Left ventricle myocardium inferior (tissue), 1 donor: ENCODE measurements at regions not wholly inside any gene's neighbourhood (a gene's known extent, or its start where the extent isn't known, plus 50 kb on each side); places are given as distances from the start of the nearest gene placed in this dataset.

Experiments
- DNase-seq: peaks from one replicate; pipeline ENCODE4 v3.0.0-alpha.2; 2020
- H3K27ac ChIP-seq: fragments of 200-600 bp; replicated peaks from 2 replicates; pipeline ENCODE4 v1.8.0; 2021
- H3K27me3 ChIP-seq: fragments of 200-600 bp; 2 replicates; pipeline ENCODE4 v1.8.0; 2021; ENCODE audit warnings: low read depth
- H3K36me3 ChIP-seq: fragments of 200-600 bp; 2 replicates; pipeline ENCODE4 v1.8.0; 2021
- H3K4me1 ChIP-seq: fragments of 200-600 bp; 2 replicates; pipeline ENCODE4 v1.8.0; 2021
- H3K4me3 ChIP-seq: fragments of 200-600 bp; 2 replicates; pipeline ENCODE4 v1.8.0; 2021; ENCODE audit warnings: mild to moderate bottlenecking, moderate library complexity
- H3K9me3 ChIP-seq: fragments of 200-600 bp; replicated peaks from 2 replicates; pipeline ENCODE4 v1.8.0; 2021
- intact Hi-C: fragments of 100-400 bp; cut with micrococcal nuclease; formaldehyde crosslinking; loops from one replicate; pipeline ENCODE4 v1.11.0; 2022
- TF ChIP-seq, protein P1 (sequence below): fragments of 200-600 bp; IDR thresholded peaks from 2 replicates; pipeline ENCODE4 v1.8.0; 2021; ENCODE audit warnings: antibody characterized with exemption, mild to moderate bottlenecking, borderline replicate concordance
- donor health status: DM: no; HTN: yes; CAD: no; lungs with severe emphysema.

DNA sequence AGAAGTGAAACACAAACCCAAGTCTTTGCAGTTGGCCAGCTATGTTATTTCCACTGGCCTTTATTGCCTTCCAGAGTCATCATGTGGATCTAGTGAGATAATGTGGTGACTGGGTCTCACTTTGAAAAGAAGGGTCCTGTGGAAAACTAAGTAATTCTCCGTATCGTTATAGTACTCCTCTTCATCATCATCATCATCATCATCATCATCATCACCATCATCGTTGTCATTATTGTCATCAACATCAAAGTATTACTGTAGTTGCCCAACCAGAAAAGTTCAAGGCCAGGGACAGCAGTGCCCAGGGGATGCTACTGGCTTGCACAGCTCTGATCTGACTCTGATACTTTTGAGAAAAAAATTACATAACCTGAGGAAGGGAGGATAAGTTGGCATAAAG is 295.6 kb upstream of the F9 start:
- TF ChIP-seq, protein P1, sequence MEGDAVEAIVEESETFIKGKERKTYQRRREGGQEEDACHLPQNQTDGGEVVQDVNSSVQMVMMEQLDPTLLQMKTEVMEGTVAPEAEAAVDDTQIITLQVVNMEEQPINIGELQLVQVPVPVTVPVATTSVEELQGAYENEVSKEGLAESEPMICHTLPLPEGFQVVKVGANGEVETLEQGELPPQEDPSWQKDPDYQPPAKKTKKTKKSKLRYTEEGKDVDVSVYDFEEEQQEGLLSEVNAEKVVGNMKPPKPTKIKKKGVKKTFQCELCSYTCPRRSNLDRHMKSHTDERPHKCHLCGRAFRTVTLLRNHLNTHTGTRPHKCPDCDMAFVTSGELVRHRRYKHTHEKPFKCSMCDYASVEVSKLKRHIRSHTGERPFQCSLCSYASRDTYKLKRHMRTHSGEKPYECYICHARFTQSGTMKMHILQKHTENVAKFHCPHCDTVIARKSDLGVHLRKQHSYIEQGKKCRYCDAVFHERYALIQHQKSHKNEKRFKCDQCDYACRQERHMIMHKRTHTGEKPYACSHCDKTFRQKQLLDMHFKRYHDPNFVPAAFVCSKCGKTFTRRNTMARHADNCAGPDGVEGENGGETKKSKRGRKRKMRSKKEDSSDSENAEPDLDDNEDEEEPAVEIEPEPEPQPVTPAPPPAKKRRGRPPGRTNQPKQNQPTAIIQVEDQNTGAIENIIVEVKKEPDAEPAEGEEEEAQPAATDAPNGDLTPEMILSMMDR, result no peak
- H3K9me3 ChIP-seq, result no peaks in the 10 kb centered on the region
- H3K36me3 ChIP-seq, result no peaks in the 10 kb centered on the region
- H3K27me3 ChIP-seq, result no peaks in the 10 kb centered on the region
- no peak overlapping the region for H3K4me3 ChIP-seq
- no peaks in the 10 kb centered on the region for H3K4me1 ChIP-seq
- intact Hi-C loops, result no loop called here
- DNase-seq, result no peak
- H3K27ac ChIP-seq, result no peak overlapping the region

GRCh38 chrX:139224953-139225665 is 305.4 kb upstream of the F9 start:
- no peak for DNase-seq
- H3K4me3 ChIP-seq, result no peak overlapping the region
- H3K36me3 ChIP-seq, result no peaks in the 10 kb centered on the region
- no peaks in the 10 kb centered on the region for H3K27me3 ChIP-seq
- H3K27ac ChIP-seq, result no peak overlapping the region
- no peaks in the 10 kb centered on the region for H3K9me3 ChIP-seq
- no peaks in the 10 kb centered on the region for H3K4me1 ChIP-seq
- TF ChIP-seq, protein P1, result no peak
- intact Hi-C loops, result no loop called here

- no peaks in the 10 kb centered on the region for H3K9me3 ChIP-seq
- intact Hi-C loops, result no loop called here
- H3K4me1 ChIP-seq, result no peaks in the 10 kb centered on the region
- TF ChIP-seq, protein P1, result no peak
- no peak for DNase-seq
- H3K36me3 ChIP-seq, result no peaks in the 10 kb centered on the region
- H3K27ac ChIP-seq, result no peak overlapping the region
- H3K27me3 ChIP-seq, result no peaks in the 10 kb centered on the region
- no peak overlapping the region for H3K4me3 ChIP-seq
These were observed 307.9 kb upstream of the F9 start for GRCh38 chrX:139222511-139223200.

GRCh38 chrX:139213241-139213709 is 317.3 kb upstream of the F9 start:
- H3K9me3 ChIP-seq, result no peaks in the 10 kb centered on the region
- H3K36me3 ChIP-seq, result no peaks in the 10 kb centered on the region
- no peaks in the 10 kb centered on the region for H3K4me1 ChIP-seq
- no peak overlapping the region for H3K4me3 ChIP-seq
- H3K27me3 ChIP-seq, result peaks cover 1% of the 10 kb centered on the region
- intact Hi-C loops, result no loop called here
- no peak for DNase-seq
- TF ChIP-seq, protein P1, result no peak
- H3K27ac ChIP-seq, result no peak overlapping the region

DNA sequence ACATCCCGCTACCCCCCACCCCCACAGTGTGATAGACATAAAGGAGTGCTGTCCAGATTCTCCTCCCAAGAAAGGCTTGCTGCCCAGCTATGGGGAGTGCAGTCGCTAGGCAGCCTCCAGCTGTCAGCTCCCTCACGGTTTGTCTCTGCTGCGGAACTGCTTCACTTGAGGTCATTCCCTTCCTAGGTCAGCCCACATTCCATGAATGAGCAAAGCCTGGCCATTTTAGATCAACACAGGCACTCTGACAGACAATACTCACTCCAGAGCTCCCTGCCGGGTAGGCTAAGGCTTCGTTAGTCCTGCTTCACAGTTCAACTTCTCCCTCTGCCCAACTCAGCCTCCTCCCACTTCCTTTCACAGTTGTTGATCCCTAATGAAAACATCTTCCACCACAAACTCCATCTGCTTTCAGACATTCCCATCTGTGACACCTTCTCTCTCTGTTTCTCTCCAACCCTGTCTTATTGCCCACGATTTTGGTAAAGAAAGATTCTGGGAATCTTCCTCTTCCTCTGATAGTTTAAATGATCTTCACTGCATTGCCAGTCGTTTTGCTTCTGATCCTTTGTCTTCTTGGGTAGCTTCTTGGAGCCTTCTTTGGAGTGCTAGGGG is 318.9 kb upstream of the F9 start:
- Histone ChIP-seq H3K27me3 (peaks cover 16% of the 10 kb centered on the region), H3K9me3 (no peaks in the 10 kb centered on the region), H3K4me1 (no peaks in the 10 kb centered on the region), H3K36me3 (no peaks in the 10 kb centered on the region), H3K4me3 (no peak overlapping the region), H3K27ac (no peak overlapping the region)
- TF ChIP-seq, protein P1, result no peak
- no peak for DNase-seq
- intact Hi-C loops, result no loop called here
